HG02970 (cell line): ENCODE measurements at regions not wholly inside any gene's neighbourhood (a gene's known extent, or its start where the extent isn't known, plus 50 kb on each side); places are given as distances from the start of the nearest gene placed in this dataset.

Source experiments
- ATAC-seq: cut with Tn5 transposase; IDR thresholded peaks from one replicate; pipeline ENCODE4 v1.9.1; 2021; ENCODE audit warnings: mild to moderate bottlenecking, moderate library complexity, moderate number of reproducible peaks; ENCODE audit not compliant: unreplicated experiment, low FRiP score

DNA sequence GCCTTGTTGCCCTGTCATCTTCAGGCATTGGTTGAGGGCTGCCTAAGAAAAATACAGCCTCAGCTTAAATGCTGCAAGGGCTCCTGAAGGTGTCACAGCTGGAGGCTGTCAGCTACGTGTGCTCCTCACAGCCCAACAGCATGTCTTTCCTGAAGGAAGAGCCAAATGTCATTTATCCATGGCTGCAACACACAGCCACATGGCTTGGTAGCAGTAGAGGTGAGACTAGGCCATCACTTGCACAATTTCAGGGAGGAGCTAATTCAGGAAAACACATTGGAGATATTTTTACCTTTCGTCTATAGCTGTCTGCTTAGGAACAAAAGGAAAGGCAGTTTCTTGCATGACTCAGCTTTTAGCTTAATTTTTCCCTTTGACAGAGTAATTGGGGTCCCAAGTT lies 260.7 kb downstream of the SYK start:
- no peak for ATAC-seq

- ATAC-seq, result no peak
These were observed 261.9 kb downstream of the SYK start for GRCh38 chr9:91063471-91063870.

DNA sequence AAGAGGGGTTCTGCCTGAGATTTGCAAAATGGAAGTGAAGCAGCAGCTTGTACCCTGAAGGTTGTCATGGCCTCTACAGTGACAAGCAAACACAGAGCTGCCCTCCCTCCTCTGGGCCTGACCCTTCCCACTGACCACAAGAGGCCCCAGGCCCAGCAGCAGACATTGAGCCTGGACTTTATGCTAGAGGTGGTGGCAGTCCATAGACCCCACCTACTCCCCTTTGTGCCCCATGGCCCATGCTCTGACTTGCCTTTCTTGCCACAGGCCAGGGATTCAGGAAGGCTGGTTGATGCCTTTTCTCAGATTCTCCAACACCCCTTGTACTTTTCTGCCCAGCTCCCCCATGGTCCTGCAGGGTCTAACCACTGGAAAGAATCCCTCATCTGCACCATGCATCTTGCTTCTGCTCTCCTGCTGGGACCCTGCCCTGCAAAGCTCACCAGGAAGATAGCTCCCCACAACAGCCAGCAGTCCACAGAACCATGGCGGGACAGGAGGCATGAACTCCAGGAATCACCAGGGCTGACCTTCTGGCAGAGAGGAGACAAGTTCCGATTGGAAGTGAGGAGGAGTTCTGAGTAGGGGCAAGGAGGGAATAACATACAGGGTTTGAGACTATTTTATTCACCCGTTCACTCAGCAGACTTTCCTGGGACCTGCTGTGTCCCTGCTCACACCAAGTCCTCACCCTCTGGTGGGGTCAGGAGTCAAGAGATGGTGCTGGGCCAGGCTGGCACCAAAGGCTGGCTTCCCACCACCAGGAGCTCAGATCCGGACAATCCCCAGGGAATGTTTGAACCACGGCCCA lies 263.8 kb downstream of the SYK start:
- no peak for ATAC-seq

GRCh38 chr9:91066042-91066415 lies 264.4 kb downstream of the SYK start:
- no peak for ATAC-seq

DNA sequence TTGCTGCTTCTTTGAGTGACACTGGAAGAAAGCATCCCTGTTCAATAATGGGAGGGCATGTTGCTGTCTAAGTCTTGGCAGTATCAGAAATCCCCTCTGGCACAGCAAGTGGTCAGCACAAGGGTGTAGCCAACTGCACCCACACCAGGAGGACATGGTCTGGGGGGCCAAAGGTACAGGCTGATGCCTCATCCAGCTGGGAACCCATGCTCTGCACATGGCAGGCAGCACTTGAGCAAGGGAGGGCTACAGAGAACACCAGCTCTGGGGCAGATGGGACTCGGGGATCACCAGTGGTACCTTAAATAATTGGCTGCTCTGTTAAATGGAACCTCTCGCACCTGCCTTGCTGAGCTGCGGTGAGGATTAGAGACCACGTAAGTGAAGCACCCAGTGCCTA lies 265.2 kb downstream of the SYK start:
- ATAC-seq, result no peak

GRCh38 chr9:91067306-91067860 lies 265.8 kb downstream of the SYK start:
- ATAC-seq, result no peak

DNA sequence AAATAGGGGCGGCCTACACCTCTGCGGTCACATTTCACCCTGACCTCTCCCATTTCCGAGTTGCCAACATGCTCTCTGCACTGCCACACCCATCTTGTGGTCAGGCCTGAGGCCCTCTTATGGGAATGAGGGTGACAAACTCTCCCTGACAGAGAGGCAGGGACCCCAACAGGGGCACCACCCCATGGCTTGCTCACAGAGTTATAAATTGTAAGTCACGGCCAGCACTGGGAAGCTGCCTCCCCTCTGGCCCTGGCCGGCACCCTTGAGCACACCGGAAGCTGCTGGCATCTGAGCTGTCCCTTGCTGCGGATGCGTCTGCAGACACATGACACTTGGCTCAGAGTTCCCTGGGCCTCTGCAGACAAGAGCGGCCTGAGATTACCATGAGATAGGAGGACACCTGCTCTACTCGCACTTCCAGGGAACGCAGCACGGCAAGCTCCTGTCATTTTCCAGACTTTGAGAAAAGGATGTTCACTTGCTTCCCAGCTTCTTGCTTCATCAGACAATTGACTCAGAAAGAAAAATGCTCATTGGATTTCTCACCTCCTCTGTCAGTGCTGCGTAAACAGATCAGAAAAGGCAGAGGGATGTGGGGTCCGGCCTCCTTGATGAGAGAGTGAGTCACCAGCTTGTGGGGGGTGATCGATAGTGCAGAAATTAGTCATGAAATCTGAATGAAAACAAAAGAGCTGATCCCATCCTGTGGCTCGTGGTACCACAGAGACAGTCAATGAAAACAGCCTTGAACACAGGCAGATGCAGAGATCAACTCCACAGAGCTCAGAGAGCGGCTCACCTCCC lies 269.8 kb downstream of the SYK start:
- ATAC-seq, result no peak

- no peak for ATAC-seq
These were observed 271.6 kb downstream of the SYK start for GRCh38 chr9:91073049-91073810.

DNA sequence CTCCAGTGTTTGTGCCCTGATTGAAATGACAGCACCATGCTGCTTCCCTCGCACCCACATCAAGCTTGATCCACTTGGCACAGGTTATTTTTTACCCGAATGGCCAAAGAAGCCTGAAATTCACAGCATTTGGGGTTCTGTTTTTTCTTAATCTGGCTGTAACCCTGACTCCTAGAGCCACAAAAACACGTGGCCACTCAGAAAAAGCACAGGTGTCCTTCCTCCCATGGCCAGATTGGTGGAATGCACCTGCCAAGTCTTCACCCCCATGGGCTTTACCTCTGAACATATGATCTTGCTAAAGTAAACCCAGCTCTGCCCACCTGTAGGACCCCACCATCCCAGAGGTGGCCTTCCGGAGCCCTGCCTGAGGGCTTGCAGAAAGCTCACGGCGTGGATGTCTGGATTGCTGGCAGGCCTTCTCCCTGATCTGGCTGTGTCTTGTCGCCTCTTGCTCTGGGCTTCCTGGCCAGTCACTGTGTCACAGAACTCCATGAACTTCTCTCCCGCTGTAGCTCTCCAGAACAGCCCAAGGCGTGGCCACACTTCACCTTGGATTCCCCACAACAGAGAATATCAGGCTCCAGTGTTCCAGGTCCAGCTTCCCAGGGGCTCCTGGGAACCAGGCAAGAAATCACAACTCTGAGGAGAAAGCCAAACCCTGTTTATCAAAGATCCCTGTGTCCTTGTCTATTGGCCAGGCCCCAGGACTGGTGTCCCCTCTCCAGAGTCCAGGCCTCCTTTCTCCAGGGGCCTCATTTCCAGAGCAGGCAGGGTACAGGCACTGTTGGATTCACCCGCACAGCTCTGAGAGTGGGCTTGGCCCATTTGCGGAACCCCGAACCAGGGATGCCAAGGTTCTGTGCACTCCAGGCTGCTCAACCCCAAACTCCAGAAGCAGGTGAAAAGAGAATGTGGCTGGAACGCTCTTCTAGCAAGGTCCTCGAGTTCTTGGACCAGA lies 272.5 kb downstream of the SYK start:
- no peak for ATAC-seq

GRCh38 chr9:91074866-91075265 lies 273.2 kb downstream of the SYK start:
- ATAC-seq, result no peak

GRCh38 chr9:91075279-91075678 lies 273.7 kb downstream of the SYK start:
- no peak for ATAC-seq

DNA sequence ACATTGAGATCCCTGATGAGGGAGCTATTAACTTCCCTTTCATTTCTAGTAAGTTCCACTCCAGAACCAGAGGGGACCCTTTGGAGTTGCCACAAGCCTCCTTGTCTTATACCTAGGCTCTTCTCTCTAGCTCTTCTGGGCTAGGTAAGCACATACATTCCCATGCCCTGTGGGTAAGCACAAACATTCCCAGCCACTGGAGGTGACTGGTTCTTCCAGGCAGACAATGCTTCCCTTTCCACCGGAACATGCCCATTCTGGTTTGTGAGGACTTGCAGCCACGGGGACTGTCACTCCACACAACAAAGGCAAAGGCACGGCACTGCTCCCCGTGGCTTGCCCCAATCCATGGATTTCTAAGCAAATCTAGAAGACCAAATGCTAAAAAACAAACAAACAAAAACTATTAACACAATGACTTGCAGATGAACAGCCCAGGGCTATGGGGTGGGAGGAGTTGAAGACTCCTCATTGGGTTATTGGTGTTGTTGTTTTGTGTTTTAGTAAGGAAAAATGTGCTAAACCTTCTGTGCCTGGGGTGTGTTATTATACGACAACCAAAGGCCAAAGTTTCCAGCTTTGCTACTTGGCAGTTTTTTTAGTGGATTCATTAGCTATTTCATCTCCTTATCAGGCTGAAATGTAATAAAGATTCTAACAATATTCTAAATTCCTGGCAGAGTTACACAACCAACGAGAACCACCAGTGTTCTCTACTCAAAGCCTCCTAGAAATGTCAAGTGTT lies 276.2 kb downstream of the SYK start:
- ATAC-seq, result no peak

DNA sequence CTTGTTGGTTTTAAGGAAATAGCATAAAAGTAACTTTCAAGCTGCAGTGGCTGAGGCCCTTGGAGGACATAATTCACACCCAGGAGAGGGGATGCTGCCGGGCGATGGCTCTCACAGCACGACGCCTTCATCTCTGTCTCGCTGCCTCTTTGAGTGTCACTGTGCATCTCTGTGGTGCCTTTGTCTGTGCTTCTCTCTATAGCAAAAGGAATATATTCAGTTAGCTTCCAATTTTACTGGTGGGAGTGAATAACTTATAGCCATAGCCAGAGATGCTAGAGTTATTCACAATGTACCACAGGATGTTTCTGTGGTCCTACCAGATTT lies 276.7 kb downstream of the SYK start:
- ATAC-seq, result no peak

DNA sequence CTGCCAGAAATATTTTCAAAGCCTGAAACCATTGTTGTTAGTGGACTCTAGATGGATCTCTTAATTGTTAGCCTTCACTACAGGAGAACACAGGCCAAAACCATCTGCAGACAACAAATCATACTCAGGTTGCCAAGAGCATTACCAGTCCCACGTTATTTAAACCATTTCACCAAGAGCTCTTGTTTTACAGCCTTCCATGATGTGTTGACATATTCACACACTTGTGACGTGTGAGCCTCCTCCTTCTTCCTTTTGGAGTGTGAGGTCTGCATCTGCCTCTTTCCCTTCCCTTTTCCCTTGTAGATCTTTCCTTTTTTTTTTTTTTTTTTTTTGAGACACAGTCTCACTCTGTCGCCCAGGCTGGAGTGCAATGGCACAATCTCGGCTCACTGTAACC lies 279.0 kb downstream of the AUH start:
- ATAC-seq, result no peak

DNA sequence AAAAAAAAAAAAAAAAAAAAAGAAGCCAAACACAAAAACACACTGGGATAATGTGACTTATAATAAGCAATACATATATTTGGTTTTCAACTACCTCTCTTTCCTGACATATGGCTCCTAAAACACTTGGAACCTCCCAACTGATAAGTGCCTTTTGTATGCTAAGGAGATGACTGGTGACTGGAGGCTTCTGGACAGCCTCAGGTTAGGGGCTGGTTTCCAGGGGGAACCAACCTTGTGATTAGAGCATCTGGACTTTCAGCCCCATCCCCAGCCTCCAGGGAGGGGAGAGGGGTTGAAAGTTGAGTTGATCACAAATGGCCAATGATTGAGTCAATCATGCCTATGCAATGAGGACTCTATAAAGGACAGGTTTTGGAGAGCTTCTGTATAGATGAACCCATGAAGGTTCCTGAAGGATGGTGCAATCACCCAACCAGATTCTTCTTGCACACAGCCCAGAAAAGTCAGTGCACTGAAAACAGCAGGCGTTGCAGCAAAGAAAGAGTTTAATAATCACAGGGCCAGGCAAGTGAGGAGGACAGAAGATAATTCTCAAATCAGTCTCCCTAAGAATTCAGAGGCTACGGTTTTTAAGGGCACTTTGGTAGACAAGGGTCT lies 276.7 kb downstream of the AUH start:
- no peak for ATAC-seq

DNA sequence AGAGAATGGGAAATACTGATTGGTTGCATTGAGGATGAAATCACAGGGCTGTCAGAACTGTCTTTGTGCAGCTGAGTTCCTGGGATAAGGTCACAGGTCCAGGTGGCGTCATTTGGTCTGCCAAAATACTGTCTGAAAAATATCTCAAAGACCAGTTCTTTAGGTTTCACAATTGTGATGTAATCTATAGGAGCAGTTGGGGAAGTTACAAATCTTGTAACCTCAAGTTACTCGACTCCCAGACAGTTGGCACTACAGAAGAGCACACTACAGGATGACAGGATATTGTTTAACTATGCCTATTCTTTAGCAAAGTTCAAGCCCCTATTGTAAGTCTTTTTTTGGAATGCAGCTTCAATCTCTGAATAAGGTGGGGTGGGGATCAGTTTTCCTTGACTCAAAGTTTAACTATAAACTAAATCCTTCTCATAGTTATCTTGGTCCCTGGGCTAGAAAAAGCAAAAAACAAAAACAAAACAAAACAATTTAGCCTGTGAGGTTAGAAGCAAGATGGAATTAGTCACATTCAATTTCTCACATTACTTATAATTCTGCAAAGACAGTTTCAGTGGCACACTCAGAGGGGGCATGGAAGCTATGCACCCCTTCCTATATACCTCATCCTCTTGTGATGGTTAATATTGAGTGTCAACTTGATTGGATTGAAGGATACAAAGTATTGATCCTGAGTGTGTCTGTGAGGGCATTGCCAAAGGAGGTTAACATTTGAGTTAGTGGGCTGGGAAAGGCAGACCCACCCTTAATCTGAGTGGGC lies 276.0 kb downstream of the AUH start:
- ATAC-seq, result no peak

DNA sequence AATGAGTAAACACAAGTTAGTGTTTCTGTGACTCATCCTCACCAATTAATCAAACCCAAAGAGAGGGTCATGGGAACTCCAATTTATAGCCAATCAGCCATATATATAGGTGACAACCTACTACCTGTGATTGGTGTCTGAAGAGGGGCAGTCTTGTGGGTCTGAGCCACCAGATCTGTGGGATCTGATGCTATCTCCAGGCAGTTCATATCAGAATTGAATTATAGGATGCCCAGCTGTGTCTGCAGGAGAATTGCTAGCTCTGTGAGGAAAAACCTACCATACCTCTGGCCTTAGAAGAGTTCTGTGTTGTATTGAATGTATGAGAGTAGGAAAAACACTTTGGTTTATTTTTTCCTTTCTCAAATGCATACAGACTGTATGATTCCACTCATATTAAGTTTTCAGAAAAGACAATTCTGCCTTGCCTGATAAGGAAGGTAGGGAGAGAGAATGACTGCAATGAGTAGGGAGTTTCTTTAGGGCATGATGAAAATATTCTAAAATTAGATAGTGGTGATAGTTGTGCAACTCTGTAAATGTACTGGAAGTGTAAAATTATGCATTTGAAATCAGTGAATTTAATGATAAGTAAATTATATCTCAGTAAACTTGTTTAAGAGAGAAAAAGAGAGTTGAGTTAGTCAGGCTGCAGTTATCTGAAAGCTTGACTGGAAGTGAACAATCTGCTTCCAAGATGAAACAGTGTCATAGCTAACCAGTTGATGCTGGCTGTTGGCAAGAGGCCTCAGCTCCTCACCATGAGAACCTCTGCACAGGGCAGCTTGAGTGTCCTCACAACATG lies 274.9 kb downstream of the AUH start:
- ATAC-seq, result no peak
